Thyroid gland (tissue), 4 donors: ENCODE measurements at regions not wholly inside any gene's neighbourhood (a gene's known extent, or its start where the extent isn't known, plus 50 kb on each side); places are given as distances from the start of the nearest gene placed in this dataset.

Experiments used
- DNase-seq, 2 donors: peaks; one replicate each; pipeline ENCODE4 v3.0.0-alpha.2; 2019
- H3K27ac ChIP-seq, 3 donors: fragments of 200-600 bp; sonication (generic); 1 replicate in 2 of 3; 2 replicates in 1 of 3; pipeline ENCODE4 v1.5.1; 2016 to 2019; ENCODE audit warnings: mild to moderate bottlenecking in 1 of 3, moderate library complexity in 1 of 3
- H3K27me3 ChIP-seq: fragments of 200-600 bp; sonication (generic); one replicate; pipeline ENCODE4 v1.5.1; 2019
- H3K36me3 ChIP-seq, 2 donors: fragments of 200-600 bp; sonication (generic); one replicate each; pipeline ENCODE4 v1.5.1; 2016 to 2019
- H3K4me1 ChIP-seq, 2 donors: fragments of 200-600 bp; sonication (generic); one replicate each; pipeline ENCODE4 v1.5.1; 2017 to 2019
- H3K4me3 ChIP-seq, 3 donors: fragments of 200-600 bp; sonication (generic); replicated peaks in 1 of 3; 1 replicate in 2 of 3; 2 replicates in 1 of 3; pipeline ENCODE4 v1.5.1; 2016; ENCODE audit warnings: mild to moderate bottlenecking in 1 of 3
- H3K9me3 ChIP-seq: fragments of 200-600 bp; sonication (generic); one replicate; pipeline ENCODE4 v1.5.1; 2017
- POLR2A ChIP-seq, 2 donors: fragments of 450-650 bp; IDR thresholded peaks; one replicate each; pipeline ENCODE4 v1.6.1; 2017; ENCODE audit warnings: antibody characterized with exemption in 2 of 2, mild to moderate bottlenecking in 2 of 2, moderate library complexity in 1 of 2
- WGBS, 2 donors: methylation state at CpG; one replicate each; pipeline ENCODE4 v1.1.5; 2017; 5-methylcytosine and 5-hydroxymethylcytosine counted together
- intact Hi-C: fragments of 100-400 bp; cut with DNase I; formaldehyde crosslinking; loops from one replicate; pipeline ENCODE4 v1.15.1; 2023
- TF ChIP-seq, protein P1 (sequence below), 6 experiments: fragments of 200-600 bp in 3 of 6; fragments of 450-650 bp in 3 of 6; sonication (generic) in 3 of 6; IDR thresholded peaks; one replicate each; pipeline ENCODE4 v1.5.1; 2016 to 2019; ENCODE audit warnings: antibody characterized with exemption in 6 of 6, mild to moderate bottlenecking in 2 of 6, inconsistent platforms in 1 of 6, moderate library complexity in 1 of 6

DNA sequence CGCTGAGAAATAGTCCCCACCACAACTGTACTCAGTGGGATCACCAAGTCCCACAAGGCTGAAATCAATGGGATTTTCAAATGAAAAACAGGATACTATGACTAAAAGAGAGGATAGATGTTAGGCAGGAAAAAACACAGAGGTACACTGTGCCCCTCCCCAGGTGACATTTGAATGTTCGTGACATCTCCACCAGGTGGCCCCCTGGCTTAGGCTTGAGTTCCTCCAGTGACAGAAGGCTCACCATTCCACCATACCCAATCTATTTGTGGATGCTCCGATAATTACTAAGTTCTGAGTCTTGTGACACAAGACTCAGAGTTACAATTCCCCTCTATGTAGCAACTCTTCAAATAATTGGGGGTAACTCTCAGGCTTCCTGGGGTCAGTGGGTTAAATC lies 77.5 kb upstream of the KCNMA1 start:
- H3K27ac ChIP-seq = no peak overlapping the region
- intact Hi-C loops = no loop called here
- TF ChIP-seq, protein P1, sequence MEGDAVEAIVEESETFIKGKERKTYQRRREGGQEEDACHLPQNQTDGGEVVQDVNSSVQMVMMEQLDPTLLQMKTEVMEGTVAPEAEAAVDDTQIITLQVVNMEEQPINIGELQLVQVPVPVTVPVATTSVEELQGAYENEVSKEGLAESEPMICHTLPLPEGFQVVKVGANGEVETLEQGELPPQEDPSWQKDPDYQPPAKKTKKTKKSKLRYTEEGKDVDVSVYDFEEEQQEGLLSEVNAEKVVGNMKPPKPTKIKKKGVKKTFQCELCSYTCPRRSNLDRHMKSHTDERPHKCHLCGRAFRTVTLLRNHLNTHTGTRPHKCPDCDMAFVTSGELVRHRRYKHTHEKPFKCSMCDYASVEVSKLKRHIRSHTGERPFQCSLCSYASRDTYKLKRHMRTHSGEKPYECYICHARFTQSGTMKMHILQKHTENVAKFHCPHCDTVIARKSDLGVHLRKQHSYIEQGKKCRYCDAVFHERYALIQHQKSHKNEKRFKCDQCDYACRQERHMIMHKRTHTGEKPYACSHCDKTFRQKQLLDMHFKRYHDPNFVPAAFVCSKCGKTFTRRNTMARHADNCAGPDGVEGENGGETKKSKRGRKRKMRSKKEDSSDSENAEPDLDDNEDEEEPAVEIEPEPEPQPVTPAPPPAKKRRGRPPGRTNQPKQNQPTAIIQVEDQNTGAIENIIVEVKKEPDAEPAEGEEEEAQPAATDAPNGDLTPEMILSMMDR (IDR thresholded peaks at IDR 0.05) = peak in 1 of 6 experiments; percentile 12
- no peak for TF ChIP-seq POLR2A (IDR thresholded peaks at IDR 0.05)
- H3K36me3 ChIP-seq = no peaks in the 10 kb centered on the region
- no peaks in the 10 kb centered on the region for H3K27me3 ChIP-seq
- H3K9me3 ChIP-seq = no peaks in the 10 kb centered on the region
- WGBS, 2 donors = 79 to 80% methylated on average over 3 of the region's 3 CpGs
- peak in 1 of 2 donors; percentile 14 for DNase-seq
- peaks cover 0 to 6% of the 10 kb centered on the region in 2 donors for H3K4me1 ChIP-seq
- no peak overlapping the region for H3K4me3 ChIP-seq

DNA sequence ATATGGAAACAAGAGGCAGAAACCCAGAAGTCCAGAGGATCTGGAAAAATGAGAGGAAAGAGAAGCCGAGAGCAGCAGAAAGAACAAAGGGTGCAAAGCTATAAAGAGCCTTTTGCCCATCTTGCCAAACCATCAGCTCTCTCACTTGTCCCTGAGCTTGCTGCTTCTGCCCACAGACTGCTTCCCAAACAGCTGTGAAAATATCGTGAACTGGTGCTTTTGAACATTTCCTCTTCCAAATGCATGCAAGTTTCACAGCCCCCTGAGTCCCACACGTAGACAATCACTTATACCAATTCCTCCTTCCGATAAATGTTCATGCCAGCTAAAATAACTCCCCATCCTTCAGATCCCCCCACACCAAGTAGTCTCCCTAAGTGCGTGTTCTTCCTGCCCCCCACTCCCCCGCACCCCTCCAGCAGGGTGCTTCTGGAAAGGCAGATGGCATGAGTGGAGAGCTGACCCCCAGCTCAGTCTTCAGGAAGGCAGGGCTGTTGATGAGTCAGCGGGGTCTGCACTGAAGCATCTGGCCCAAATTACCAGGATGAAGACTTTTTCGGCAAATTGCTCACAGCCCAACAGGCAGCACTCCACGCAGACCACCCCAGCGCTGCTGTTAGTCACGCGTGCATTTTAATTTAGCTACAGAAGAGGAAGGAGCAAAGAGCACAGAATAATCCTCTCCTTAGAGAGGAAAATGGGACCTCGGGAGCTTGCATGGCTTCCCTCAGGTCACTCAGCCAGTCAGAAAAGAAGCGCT lies 76.1 kb upstream of the KCNMA1 start:
- intact Hi-C loops = no loop called here
- H3K4me3 ChIP-seq = no peak overlapping the region
- no peaks in the 10 kb centered on the region for H3K9me3 ChIP-seq
- WGBS, 2 donors = 64 to 65% methylated on average over 14 of the region's 14 CpGs
- DNase-seq = no peak
- no peak for TF ChIP-seq POLR2A (IDR thresholded peaks at IDR 0.05)
- TF ChIP-seq, protein P1 (IDR thresholded peaks at IDR 0.05) = no peak
- H3K36me3 ChIP-seq = no peaks in the 10 kb centered on the region
- H3K27me3 ChIP-seq = no peaks in the 10 kb centered on the region
- no peak overlapping the region for H3K27ac ChIP-seq
- peaks cover 0 to 6% of the 10 kb centered on the region in 2 donors for H3K4me1 ChIP-seq

DNA sequence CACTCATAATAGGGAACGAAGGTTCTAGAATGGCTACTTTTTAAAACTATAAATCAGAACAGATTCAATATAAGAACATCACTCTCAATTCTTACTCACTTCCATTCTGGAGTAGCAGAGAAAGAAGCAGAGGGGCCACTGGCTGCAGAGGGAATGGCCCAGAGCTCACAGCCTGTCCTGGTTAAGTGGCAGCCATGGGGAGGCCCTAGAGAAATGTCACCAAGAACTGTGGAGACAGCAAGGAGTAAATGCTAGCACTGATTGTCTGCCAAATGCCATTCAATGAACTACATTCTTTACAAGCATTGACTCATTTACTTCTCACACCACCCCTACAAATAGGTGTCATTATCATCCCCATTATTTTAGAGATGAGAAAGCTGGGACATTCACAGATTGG lies 74.6 kb upstream of the KCNMA1 start:
- WGBS, 2 donors = 90 to 94% methylated on average over 1 of the region's 1 CpG
- TF ChIP-seq, protein P1 (IDR thresholded peaks at IDR 0.05) = no peak
- no peak for TF ChIP-seq POLR2A (IDR thresholded peaks at IDR 0.05)
- no peaks in the 10 kb centered on the region for H3K27me3 ChIP-seq
- H3K36me3 ChIP-seq = no peaks in the 10 kb centered on the region
- no peak overlapping the region for H3K27ac ChIP-seq
- intact Hi-C loops = no loop called here
- no peak overlapping the region for H3K4me3 ChIP-seq
- DNase-seq = no peak
- H3K4me1 ChIP-seq = peaks cover 0 to 6% of the 10 kb centered on the region in 2 donors
- no peaks in the 10 kb centered on the region for H3K9me3 ChIP-seq

DNA sequence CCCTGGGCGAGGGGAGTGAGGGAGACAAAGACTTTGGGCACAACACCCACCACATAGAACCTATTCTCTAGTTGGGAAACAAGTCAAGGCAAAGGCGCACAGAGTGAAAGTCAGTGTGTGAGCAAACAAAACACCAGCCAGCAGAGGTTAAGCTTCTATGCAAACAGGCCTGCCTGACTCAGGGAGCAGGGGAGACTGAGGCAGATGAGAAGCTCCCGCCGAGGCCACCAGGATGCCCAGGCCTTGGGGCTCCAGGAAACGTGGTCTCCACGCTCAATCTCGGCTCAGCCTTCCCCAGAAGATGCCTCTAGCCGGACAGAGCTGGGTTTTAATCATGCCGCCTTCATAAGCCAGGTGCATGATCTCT lies 74.1 kb upstream of the KCNMA1 start:
- Histone ChIP-seq H3K27me3 (no peaks in the 10 kb centered on the region), H3K27ac (no peak overlapping the region), H3K4me1 (peaks cover 0 to 6% of the 10 kb centered on the region in 2 donors), H3K36me3 (no peaks in the 10 kb centered on the region), H3K9me3 (no peaks in the 10 kb centered on the region), H3K4me3 (no peak overlapping the region)
- TF ChIP-seq, protein P1 (IDR thresholded peaks at IDR 0.05) = peak in 1 of 6 experiments; percentile 10
- no peak for TF ChIP-seq POLR2A (IDR thresholded peaks at IDR 0.05)
- no peak for DNase-seq
- 47 to 53% methylated on average over 8 of the region's 9 CpGs for WGBS, 2 donors
- intact Hi-C loops = no loop called here
